Esophagus mucosa (tissue), 1 donor: ENCODE measurements at regions not wholly inside any gene's neighbourhood (a gene's known extent, or its start where the extent isn't known, plus 50 kb on each side); places are given as distances from the start of the nearest gene placed in this dataset.

ENCODE experiments used
- ATAC-seq: fragments of 200-7000 bp; cut with Tn5 transposase; one replicate; pipeline ENCODE4 v1.9.1; 2020
- donor health status: DM: yes; HTN: yes; CAD: no.

- no peak for ATAC-seq
Measured at GRCh38 chr14:100399052-100399849, 76.1 kb downstream of the SLC25A47 start.

DNA sequence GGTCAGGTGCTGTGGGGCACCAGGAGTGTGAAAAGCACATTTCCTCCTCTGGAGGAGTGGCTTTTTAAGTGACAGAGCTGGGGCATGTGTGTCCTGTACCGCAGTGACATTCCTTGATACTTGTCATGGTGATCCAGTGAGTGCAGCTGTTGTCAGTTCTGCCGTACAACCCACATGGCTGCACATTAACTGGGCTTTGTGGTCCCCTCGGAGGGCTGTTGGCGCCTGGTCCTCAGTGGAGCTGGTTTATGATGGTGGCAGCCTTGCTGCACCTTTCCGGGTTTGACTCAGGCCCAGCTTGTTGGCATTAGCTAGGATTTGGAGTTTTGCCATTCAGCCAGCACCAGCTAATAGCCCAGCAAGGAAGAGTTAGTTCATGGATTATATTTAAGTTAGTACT lies 77.0 kb downstream of the SLC25A47 start:
- ATAC-seq: peak; percentile 56

DNA sequence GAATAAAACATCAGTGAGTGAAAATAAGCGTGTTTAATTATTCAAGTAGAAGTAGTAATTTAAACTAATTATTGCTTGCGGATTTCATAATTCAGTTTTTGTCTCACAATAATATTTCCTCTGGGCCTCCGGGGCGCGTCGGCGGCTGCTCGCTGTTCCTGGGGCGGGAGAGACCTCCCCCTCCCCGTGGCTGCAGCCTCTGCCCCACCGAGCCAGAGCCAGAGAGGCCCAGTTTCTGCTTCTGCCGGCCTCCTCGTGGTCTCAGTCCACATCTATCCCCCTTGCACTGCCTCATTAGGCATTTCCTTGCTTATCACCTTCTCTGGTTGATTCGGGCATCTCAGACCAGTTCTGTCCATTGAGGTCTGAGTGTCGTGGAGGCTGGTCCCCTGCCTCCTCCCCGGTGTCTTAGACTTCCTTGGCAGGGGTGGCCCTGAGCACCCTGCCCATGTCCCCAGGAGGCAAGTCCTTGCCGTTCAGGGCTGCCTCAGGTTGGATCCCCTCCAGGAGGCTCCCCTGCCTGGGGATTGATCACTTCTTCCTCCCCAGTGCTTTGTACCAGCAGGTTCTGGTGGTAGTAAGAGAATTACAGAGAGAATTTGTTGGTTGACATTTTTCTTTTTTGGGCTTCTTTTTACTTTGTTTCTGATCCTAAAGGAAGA lies 78.0 kb downstream of the SLC25A47 start:
- no peak for ATAC-seq

- ATAC-seq: no peak
Measured at GRCh38 chr14:100401792-100402191, 78.7 kb downstream of the SLC25A47 start.

DNA sequence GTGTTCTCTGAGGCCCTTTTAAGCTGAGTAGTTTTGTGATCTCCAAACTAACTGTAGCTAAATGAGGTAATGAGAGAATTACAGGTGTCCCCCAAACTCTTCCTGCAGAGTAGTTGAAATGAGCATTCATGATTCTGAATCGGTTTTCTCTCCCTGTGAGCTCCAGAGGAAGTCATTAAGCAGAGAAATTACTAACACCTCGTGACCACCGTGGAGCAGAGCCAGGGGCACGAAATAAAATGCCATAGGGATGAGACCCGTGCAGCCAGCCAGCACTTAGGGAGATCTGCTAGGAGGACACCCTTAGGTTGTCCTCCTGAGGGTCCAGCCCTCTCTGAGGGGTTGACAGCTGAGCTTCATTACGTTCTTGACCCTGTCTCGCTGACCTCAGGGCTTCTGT lies 79.5 kb downstream of the SLC25A47 start:
- ATAC-seq: no peak

GRCh38 chr14:100403105-100403504 lies 80.0 kb downstream of the SLC25A47 start:
- no peak for ATAC-seq

DNA sequence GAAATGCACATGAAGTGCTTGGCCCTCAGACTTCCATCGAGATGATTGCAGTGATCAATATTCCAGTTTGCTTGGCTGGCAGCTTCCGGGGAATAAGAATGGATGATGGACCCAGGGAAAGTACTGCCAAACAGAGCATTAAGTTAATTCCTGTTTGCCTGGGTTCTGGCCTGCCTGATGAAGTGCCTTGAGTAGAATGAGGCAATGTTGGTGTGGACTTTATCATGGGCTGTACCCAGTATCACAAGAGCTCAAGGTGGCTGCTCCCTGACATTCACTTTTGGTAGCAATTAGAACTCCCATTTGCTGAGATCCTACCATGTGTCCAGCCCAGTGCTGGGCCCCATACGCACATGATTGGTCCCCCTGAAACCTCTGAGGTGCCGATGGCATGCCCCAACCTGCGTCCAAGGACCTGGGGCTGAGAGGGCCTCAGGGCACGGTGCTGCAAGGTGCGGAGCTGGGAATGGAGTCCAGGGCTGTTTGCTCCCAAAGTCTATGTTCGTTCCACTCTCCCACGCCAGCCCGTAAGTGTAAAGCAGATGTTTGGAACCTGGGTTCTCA lies 80.7 kb downstream of the SLC25A47 start:
- ATAC-seq: no peak

GRCh38 chr14:100404419-100404818 lies 81.3 kb downstream of the SLC25A47 start:
- ATAC-seq: no peak

- no peak for ATAC-seq
Measured at GRCh38 chr14:100405760-100406455, 82.8 kb downstream of the SLC25A47 start.

- ATAC-seq: peak; percentile 68
Measured at GRCh38 chr14:100406505-100407131, 83.5 kb downstream of the SLC25A47 start.

DNA sequence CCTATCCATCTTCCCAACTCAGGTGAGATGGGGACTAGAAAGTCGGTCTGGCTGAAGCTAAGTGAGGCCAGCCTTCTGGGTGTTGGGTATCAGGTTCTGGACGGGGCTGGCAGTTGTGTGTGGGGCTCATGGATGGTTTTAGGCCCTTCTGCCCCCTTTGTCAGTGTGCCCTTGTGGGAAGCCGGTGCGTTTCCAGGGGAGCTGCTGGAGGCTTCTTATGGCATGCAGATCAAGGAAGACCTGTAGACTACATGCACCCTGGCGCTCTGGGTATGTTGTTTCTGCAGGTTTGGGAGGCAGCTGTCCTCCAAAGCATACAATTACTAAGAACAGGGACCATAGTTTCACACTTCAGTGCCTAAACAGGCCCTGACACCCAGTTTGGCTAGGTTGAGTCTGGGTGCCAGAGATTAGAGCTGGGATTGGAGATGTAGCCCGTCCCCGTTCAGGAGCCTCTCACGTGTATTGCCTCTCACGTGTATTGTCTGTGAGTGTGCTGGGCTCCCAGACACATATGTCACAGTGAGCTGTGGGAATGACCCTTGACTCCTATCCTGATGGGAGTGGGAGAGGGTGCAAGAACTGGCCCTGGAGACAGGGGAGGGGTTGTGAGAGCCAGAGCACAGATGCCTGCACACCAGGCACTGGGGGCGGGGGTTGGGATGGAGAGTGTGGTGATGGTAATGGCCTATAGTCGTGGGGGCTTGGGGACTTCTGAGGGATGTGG lies 84.4 kb downstream of the SLC25A47 start:
- ATAC-seq: peak; percentile 22

GRCh38 chr14:100408350-100409002 lies 85.3 kb downstream of the SLC25A47 start:
- ATAC-seq: no peak

DNA sequence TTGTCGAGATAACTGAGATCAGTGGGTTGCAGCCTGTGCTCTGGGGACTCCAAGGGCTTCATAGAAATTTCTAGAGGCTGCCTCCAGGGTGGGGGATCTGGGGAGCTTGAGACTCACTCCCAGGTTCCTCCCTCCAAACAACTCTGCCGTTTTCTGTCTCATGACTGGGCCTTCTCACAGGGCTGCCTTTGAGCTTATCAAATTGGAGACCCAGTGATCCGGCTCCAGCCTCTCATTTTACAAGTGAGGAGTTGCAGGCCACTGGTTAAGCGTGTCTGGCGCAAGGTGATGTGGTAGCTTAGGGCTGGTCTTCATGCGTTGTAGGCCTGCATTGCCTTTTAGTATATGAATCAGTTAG lies 85.8 kb downstream of the SLC25A47 start:
- no peak for ATAC-seq

- ATAC-seq: no peak
Measured at GRCh38 chr14:100409651-100410050, 86.5 kb downstream of the SLC25A47 start.

DNA sequence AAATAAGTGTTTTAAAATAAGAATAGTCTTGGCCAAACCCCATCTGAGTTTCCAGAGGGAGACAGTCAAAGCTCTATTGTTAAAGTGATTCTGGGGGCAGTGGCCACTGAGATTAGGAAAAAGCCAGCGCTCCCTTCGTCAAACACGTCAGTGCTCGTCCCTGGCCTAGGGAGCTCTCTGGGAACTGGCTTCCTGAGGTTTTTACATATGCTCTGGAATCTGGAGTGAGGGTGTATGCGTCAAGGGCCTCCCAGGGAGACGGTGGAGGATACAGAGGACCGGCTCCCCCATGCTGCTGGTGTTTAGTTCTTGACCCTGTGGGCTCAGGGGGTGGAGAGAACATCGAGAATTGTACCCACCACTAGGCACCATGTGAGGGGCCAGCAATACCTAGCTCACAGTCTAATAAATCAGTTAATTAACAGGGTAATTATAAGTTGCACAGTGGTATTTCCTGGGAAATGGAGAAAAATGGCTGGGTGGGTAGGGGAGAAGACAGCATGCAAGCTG lies 87.0 kb downstream of the SLC25A47 start:
- no peak for ATAC-seq

GRCh38 chr14:100413699-100414098 lies 90.6 kb downstream of the SLC25A47 start:
- no peak for ATAC-seq

DNA sequence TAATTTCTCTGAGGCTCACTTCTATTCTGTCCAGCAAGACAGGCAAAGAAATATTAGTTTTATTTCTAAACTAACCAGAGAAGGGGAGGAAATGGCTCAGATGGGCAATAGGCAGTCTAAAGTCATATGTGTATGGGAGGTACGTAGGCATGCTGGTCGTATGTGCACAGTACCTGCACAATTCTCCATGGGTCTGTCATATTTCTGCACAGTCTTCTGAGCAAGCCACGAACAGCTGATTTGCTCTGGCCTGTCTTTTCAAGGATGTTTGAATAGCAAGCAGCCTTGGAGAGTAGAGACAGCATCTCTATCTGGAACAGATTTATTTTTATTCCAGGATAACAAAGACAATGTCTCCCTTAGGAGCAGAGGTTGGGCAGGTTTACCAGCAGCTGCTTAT lies 92.1 kb downstream of the SLC25A47 start:
- ATAC-seq: no peak

GRCh38 chr14:100416081-100416680 lies 93.0 kb downstream of the SLC25A47 start:
- no peak for ATAC-seq

DNA sequence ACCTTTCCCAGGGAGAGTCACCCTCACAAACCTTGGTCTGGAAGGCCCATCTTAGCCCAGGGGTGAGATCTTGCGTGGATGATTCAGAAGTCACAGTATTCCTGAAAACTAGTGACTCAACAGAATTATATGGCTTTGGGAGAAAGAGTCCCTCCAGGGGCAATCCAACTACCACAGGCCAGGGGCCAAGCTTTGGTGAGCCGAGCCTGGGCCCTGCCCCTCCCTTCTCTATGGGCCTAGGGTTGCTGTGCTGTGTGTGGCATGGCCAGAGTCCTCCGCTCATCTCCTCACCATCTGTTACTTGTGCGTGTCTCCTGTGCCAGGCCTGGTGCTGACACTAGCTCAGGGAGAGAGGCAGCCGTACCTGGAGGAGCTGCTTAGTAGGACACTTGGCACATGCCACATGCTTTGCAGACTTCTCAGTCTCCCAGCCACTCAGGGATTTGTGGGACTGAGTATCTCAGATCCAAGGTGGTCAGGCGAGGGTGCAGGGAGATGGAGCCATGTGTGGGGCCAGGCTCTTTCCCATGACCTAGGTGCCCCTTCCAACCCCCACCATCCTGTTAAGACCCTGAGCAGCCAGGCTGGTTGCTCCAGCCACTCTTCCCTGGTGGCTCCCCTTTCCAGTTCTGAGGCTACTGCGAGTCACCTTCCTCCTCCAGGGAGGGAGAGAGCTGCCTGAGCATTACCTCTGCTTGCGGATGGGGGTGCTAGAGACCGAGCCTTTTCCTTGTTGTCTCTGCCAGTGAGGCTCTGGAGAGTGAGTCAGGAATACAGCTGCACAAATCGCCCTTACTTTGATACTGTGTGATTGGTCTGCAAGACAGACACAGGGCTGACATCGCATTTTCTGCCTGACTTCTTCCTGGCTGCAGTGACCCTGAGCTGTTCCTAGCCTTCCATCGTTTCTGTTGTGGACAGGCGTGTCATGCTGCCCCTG lies 94.1 kb downstream of the SLC25A47 start:
- ATAC-seq: peak; percentile 93

GRCh38 chr14:100419856-100420255 lies 96.7 kb downstream of the SLC25A47 start:
- ATAC-seq: no peak
